Neural progenitor cell (in vitro differentiated cells): ENCODE measurements at regions not wholly inside any gene's neighbourhood (a gene's known extent, or its start where the extent isn't known, plus 50 kb on each side); places are given as distances from the start of the nearest gene placed in this dataset.

Source experiments
- CTCF ChIP-seq: fragments of 200-600 bp; sonication (generic); IDR thresholded peaks from 2 replicates; pipeline ENCODE4 v1.5.1; 2017; ENCODE audit warnings: antibody characterized with exemption, mild to moderate bottlenecking
- EZH2 ChIP-seq: fragments of 200-600 bp; sonication (generic); IDR thresholded peaks from 2 replicates; pipeline ENCODE4 v1.6.1; 2017; ENCODE audit warnings: antibody characterized with exemption, mild to moderate bottlenecking, moderate library complexity

GRCh38 chr3:150079029-150079739, 108.5 kb upstream of the PFN2 start:
- TF ChIP-seq EZH2 (no peak), CTCF (no peak)
